ENCODE measurements at regions not wholly inside any gene's neighbourhood (a gene's known extent, or its start where the extent isn't known, plus 50 kb on each side); places are given as distances from the start of the nearest gene placed in this dataset.

DNA sequence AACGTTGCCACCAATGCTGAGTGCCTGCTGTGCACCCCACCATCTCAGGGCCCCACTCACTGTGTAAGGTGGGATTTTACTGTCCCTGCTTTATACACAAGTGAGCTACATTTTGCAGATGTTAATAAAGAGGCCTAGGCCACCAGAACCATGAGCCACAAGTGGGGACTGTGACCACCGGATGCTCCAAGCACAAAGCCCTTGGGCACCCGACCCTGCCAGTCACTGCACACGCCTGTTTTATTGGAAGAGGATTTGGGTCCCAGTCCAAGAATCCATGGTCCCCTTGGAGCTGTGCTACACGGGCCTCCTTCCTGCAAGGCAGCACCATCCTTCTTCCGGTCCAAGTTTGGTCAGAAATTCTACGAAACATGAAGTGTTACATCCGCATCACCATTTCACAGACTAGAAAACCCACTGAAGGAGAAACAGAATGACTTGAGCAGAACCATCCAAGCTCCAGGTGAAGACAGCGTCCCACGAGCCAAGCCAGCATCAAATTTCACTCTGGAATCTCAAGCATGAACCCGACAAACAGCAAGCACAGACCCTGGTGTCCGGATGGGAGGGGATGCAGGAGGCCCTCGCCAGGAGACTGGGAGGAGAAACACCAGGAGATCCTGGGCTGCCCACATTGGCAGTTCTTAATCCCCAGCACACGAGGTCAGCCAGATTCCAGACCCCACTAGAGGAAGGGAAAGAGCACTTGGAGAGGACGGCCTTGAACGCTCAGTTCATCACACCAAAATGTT is 226.9 kb downstream of the DLL1 start:
- TF ChIP-seq GATA2 (IDR thresholded peaks at IDR 0.05; ENCODE audit: low read depth, low read length) (no peak), GATA3 (IDR thresholded peaks at IDR 0.05; ENCODE audit: low read depth, low read length) (no peak)
